A673 (cell line): ENCODE measurements at regions not wholly inside any gene's neighbourhood (a gene's known extent, or its start where the extent isn't known, plus 50 kb on each side); places are given as distances from the start of the nearest gene placed in this dataset.

Experiments used
- EZH2 ChIP-seq: fragments of 200-600 bp; sonication (generic); IDR thresholded peaks from 2 replicates; pipeline ENCODE4 v1.6.1; 2017; ENCODE audit warnings: borderline replicate concordance, low read depth, mild to moderate bottlenecking, mixed read lengths, antibody characterized with exemption, low read length; ENCODE audit not compliant: poor library complexity, severe bottlenecking
- TF ChIP-seq, protein P1 (sequence below): fragments of 300-800, 200-600 bp; sonication (generic); conservative IDR thresholded peaks from 2 replicates; pipeline ENCODE4 v1.5.1; 2017; ENCODE audit warnings: low read depth, mild to moderate bottlenecking, antibody characterized with exemption, low read length, moderate library complexity, mixed read lengths

GRCh38 chr1:204799630-204800029 lies 71.0 kb upstream of the NFASC start:
- TF ChIP-seq, protein P1, sequence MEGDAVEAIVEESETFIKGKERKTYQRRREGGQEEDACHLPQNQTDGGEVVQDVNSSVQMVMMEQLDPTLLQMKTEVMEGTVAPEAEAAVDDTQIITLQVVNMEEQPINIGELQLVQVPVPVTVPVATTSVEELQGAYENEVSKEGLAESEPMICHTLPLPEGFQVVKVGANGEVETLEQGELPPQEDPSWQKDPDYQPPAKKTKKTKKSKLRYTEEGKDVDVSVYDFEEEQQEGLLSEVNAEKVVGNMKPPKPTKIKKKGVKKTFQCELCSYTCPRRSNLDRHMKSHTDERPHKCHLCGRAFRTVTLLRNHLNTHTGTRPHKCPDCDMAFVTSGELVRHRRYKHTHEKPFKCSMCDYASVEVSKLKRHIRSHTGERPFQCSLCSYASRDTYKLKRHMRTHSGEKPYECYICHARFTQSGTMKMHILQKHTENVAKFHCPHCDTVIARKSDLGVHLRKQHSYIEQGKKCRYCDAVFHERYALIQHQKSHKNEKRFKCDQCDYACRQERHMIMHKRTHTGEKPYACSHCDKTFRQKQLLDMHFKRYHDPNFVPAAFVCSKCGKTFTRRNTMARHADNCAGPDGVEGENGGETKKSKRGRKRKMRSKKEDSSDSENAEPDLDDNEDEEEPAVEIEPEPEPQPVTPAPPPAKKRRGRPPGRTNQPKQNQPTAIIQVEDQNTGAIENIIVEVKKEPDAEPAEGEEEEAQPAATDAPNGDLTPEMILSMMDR: no peak
- TF ChIP-seq EZH2: no peak
